Esophagus (tissue), 2 donors: ENCODE measurements at regions not wholly inside any gene's neighbourhood (a gene's known extent, or its start where the extent isn't known, plus 50 kb on each side); places are given as distances from the start of the nearest gene placed in this dataset.
A peak's percentile ranks its signal among the peaks of the same experiment; 100 is the strongest.

Experiments used
- H3K27ac ChIP-seq, 2 donors: one replicate each; pipeline ENCODE4 v1.5.1; 2013; ENCODE audit warnings: low read depth in 2 of 2, mild to moderate bottlenecking in 2 of 2, inconsistent platforms in 1 of 2, low read length in 1 of 2, moderate library complexity in 1 of 2
- H3K27me3 ChIP-seq, 2 donors: one replicate each; pipeline ENCODE4 v1.6.1; 2013; ENCODE audit warnings: low read length in 2 of 2, control low read depth in 1 of 2, mild to moderate bottlenecking in 1 of 2; ENCODE audit not compliant: insufficient read depth in 2 of 2, control insufficient read depth in 1 of 2
- H3K36me3 ChIP-seq, 2 donors: one replicate each; pipeline ENCODE4 v1.6.1; 2013; ENCODE audit warnings: low read length in 1 of 2; ENCODE audit not compliant: control insufficient read depth in 2 of 2, insufficient read depth in 2 of 2
- H3K4me1 ChIP-seq, 2 donors: one replicate each; pipeline ENCODE4 v1.6.1; 2013; ENCODE audit warnings: low read length in 1 of 2; ENCODE audit not compliant: control insufficient read depth in 2 of 2, insufficient read depth in 2 of 2
- H3K4me3 ChIP-seq, 2 donors: one replicate each; pipeline ENCODE4 v1.5.1; 2013; ENCODE audit warnings: low read length in 2 of 2, mild to moderate bottlenecking in 2 of 2, low read depth in 1 of 2, moderate library complexity in 1 of 2
- H3K9me3 ChIP-seq, 2 donors: one replicate each; pipeline ENCODE4 v1.6.1; 2013; ENCODE audit warnings: mild to moderate bottlenecking in 2 of 2, low read depth in 1 of 2, low read length in 1 of 2, moderate library complexity in 1 of 2; ENCODE audit not compliant: control insufficient read depth in 2 of 2, insufficient read depth in 1 of 2
- WGBS, 2 donors: extraction: QIAGEN DNeasy Blood & Tissue Kit; methylation state at CpG; one replicate each; pipeline ENCODE4 v1.1.7; 2013; 5-methylcytosine and 5-hydroxymethylcytosine counted together
- donor health status: healthy with polysubstance abuse.
- donor health status: Bipolar disorder and iron deficiency.

DNA sequence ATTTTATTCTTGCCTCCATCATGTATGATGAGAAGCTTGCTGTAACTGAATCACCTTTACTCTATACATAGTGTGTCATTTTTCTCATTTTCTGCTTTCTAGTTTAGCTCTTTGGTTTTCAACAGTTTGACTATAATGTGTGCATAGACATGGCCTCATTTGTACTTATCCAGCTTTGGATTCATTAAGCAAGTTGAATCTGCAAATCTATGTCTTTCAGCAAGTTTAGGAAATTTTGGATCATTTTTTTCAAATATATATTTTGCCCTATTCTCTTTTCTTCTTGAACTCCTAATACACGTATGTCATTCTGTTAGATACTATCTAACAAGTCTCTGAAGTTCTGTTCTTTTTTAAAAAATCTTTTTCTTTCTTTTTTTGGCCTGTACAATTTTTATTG, 57.8 kb downstream of the PRLHR start:
- Histone ChIP-seq H3K27me3 (no peaks in the 10 kb centered on the region), H3K36me3 (no peaks in the 10 kb centered on the region), H3K4me1 (peaks cover 0 to 2% of the 10 kb centered on the region in 2 donors), H3K4me3 (no peak overlapping the region), H3K9me3 (no peaks in the 10 kb centered on the region), H3K27ac (no peak overlapping the region)
- 82 to 95% methylated on average over 1 of the region's 1 CpG for WGBS, 2 donors

DNA sequence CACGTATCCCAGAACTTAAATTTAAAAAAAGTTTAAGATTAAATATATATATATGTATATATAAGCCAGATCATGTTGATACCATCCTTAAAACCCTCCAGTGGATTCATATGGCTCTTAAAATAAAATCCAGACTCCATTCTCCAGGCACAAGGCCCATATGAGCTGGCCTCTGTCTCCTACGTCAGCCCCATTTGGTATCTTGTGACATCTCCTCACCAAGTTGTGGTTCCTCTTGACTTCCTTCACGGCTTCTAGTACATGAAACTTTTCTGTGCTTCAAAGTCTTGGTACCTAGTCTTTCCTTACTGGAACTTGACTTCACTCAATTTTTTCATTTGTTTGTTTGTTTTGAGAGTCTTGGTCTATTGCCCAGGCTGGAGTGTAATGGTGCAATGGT, 61.3 kb downstream of the PRLHR start:
- no peaks in the 10 kb centered on the region for H3K27me3 ChIP-seq
- 92 to 93% methylated on average over 3 of the region's 3 CpGs for WGBS, 2 donors
- no peaks in the 10 kb centered on the region for H3K9me3 ChIP-seq
- no peak overlapping the region for H3K27ac ChIP-seq
- H3K36me3 ChIP-seq: no peaks in the 10 kb centered on the region
- peaks cover 0 to 2% of the 10 kb centered on the region in 2 donors for H3K4me1 ChIP-seq
- H3K4me3 ChIP-seq: no peak overlapping the region

GRCh38 chr10:118531105-118531852, 64.2 kb downstream of the PRLHR start:
- WGBS, 2 donors: 65 to 72% methylated on average over 12 of the region's 12 CpGs
- H3K27ac ChIP-seq: no peak overlapping the region
- H3K27me3 ChIP-seq: no peaks in the 10 kb centered on the region

GRCh38 chr10:118528426-118528825, 67.0 kb downstream of the PRLHR start:
- H3K36me3 ChIP-seq: no peaks in the 10 kb centered on the region
- no peak overlapping the region for H3K27ac ChIP-seq
- H3K4me3 ChIP-seq: no peak overlapping the region
- H3K27me3 ChIP-seq: no peaks in the 10 kb centered on the region
- WGBS, 2 donors: 81 to 84% methylated on average over 6 of the region's 6 CpGs
- peaks cover 0 to 3% of the 10 kb centered on the region in 2 donors for H3K9me3 ChIP-seq
- peaks cover 0 to 2% of the 10 kb centered on the region in 2 donors for H3K4me1 ChIP-seq

More at GRCh38 chr10:118531105-118531852, 64.2 kb downstream of the PRLHR start:
- Histone ChIP-seq H3K4me1 (peaks cover 0 to 2% of the 10 kb centered on the region in 2 donors), H3K9me3 (peaks cover 0 to 3% of the 10 kb centered on the region in 2 donors), H3K4me3 (no peak overlapping the region), H3K36me3 (no peaks in the 10 kb centered on the region)

DNA sequence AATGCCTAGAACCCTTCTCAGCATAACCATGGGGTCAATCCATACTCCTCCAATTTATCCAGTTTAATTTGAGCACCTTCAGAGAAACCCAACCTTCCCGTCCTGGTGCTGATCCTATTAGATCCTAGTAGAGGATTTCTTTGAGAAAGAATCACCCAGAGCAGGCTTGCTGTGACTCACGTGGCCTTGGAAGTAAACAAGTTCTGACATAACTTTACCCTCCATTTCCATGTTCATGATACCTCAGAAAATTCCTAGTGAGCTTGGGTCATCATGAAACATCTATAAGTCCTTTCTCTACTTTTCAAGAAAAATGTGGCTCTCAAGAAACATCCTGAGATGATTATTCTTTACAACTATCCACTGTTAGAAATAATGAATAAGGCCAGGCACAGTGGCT, 71.7 kb downstream of the PRLHR start:
- peaks cover 3 to 4% of the 10 kb centered on the region in 2 donors for H3K9me3 ChIP-seq
- H3K36me3 ChIP-seq: no peaks in the 10 kb centered on the region
- no peaks in the 10 kb centered on the region for H3K27me3 ChIP-seq
- peaks cover 0 to 3% of the 10 kb centered on the region in 2 donors for H3K4me1 ChIP-seq
- no peak overlapping the region for H3K4me3 ChIP-seq
- H3K27ac ChIP-seq: no peak overlapping the region
- WGBS, 2 donors: 39 to 59% methylated on average over 2 of the region's 2 CpGs

DNA sequence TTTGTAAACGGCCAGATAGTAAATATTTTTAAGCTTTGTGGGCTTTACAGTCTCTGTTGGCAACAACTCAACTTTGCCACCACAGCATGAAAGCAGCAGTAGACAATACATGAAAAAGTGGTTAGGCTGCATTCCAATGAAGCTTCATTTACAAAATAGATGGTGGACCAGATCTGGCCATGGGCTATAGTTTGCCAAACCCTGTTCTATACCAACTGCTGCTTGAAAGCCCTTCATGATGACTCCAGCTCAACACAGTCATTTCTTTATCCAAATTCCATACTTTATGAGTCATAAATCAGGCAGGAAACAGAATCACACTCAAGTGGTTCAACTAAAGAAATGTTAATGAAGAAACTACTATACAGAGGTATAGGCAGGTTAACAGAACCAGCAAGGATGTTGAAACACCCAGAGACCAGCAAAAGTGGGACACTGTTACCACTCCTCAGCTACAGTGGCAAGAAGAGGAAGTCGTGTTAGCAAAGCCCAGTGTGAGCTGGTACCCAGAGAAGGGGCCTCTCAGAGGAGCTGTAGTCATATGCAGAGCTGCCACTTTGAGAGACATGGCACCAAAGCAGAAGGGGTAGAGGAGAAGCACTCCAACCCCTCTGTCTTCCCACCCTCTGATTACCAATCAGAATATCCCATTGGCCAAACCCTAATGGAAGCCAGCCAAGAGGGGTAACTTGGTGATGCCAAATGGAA, 72.5 kb downstream of the PRLHR start:
- 33 to 37% methylated on average over 2 of the region's 2 CpGs for WGBS, 2 donors

DNA sequence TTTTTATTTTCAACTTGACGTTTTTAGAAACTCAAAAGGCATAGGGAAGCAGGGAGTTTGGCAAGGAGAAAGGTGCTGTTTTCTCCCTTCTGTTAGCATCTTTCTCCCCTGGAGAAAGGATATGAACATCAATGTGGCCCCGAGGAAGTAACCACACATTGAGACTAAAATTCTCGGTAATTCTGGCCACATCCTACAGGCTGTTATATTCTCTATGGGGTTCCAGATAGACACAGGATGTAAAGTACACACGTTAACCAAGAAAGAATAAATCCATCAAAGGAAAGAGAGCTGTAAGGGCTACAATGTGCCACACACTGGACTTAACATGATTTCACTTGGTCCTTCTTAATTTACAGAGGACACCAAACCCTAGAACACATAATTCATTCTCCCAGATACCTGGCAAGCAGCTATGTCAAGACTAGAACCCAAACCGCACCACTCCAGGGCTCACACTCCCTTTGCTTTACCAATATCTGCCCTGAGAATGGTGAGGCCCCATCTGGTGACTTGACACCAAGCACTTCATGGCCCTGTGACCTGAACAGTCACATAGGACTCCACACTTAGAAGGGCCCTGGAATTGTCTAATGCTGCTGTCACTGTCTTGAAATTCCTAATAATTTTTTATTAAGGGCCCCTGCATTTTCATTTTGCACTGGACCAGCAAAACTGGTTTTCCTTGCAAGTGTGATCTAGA, 73.9 kb downstream of the PRLHR start:
- no peak overlapping the region for H3K4me3 ChIP-seq
- peaks cover 0 to 4% of the 10 kb centered on the region in 2 donors for H3K9me3 ChIP-seq
- H3K27me3 ChIP-seq: no peaks in the 10 kb centered on the region
- no peak overlapping the region for H3K27ac ChIP-seq
- no peaks in the 10 kb centered on the region for H3K36me3 ChIP-seq
- 77 to 82% methylated on average over 5 of the region's 5 CpGs for WGBS, 2 donors
- H3K4me1 ChIP-seq: peaks cover 0 to 3% of the 10 kb centered on the region in 2 donors

More for the DNA sequence above, 72.5 kb downstream of the PRLHR start:
- peaks cover 0 to 3% of the 10 kb centered on the region in 2 donors for H3K4me1 ChIP-seq
- H3K4me3 ChIP-seq: no peak overlapping the region
- peaks cover 3 to 4% of the 10 kb centered on the region in 2 donors for H3K9me3 ChIP-seq
- no peaks in the 10 kb centered on the region for H3K27me3 ChIP-seq
- no peaks in the 10 kb centered on the region for H3K36me3 ChIP-seq
- peak overlapping the region in 1 of 2 donors; percentile 23 for H3K27ac ChIP-seq

- Histone ChIP-seq H3K36me3 (no peaks in the 10 kb centered on the region), H3K9me3 (peaks cover 0 to 4% of the 10 kb centered on the region in 2 donors), H3K27me3 (no peaks in the 10 kb centered on the region), H3K27ac (no peak overlapping the region), H3K4me3 (no peak overlapping the region), H3K4me1 (peaks cover 0 to 3% of the 10 kb centered on the region in 2 donors)
- 81 to 83% methylated on average over 6 of the region's 6 CpGs for WGBS, 2 donors
These were observed 75.2 kb downstream of the PRLHR start for GRCh38 chr10:118520116-118520742.

DNA sequence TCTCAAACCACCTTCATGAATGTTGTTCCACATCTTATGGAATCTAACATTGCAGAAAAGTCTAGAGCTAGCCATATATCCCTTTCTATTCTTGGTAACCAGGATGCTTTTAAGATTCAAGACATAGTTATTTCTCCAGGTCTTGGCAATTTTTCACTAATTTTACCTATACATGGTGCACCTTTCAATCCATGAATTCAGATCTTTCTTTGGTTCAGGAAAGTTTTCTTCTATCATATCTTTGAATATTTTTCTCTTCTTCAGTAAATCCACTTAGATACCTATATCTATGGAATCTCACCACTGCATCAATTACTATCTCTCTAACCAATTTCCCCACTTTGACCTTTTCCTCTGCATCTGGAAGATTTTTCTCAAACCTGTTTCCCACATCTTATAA, 77.4 kb downstream of the PRLHR start:
- no peaks in the 10 kb centered on the region for H3K27me3 ChIP-seq
- peaks cover 0 to 4% of the 10 kb centered on the region in 2 donors for H3K9me3 ChIP-seq
- H3K27ac ChIP-seq: no peak overlapping the region
- H3K4me1 ChIP-seq: peaks cover 0 to 1% of the 10 kb centered on the region in 2 donors
- H3K4me3 ChIP-seq: no peak overlapping the region
- no peaks in the 10 kb centered on the region for H3K36me3 ChIP-seq
